A549 (cell line): ENCODE measurements at regions not wholly inside any gene's neighbourhood (a gene's known extent, or its start where the extent isn't known, plus 50 kb on each side); places are given as distances from the start of the nearest gene placed in this dataset.

Experiments used
- EHMT2 ChIP-seq: fragments of 200-600 bp; sonication (generic); IDR thresholded peaks from 2 replicates; pipeline ENCODE4 v1.6.1; 2016; ENCODE audit warnings: antibody characterized with exemption, low read depth, mild to moderate bottlenecking, moderate library complexity
- POLR2A ChIP-seq: IDR thresholded peaks from 2 replicates; pipeline ENCODE4 v1.6.1; 2012; ENCODE audit warnings: mild to moderate bottlenecking, low read length
- TF ChIP-seq, protein P1 (sequence below): fragments of >200 bp; sonication (Bioruptor Twin); formaldehyde crosslinking; IDR thresholded peaks from 3 replicates; pipeline ENCODE4 v1.5.1; 2016
- TF ChIP-seq, protein P2 (sequence below): fragments of 450-650 bp; IDR thresholded peaks from 2 replicates; pipeline ENCODE4 v1.6.1; 2014; ENCODE audit warnings: antibody characterized with exemption

DNA sequence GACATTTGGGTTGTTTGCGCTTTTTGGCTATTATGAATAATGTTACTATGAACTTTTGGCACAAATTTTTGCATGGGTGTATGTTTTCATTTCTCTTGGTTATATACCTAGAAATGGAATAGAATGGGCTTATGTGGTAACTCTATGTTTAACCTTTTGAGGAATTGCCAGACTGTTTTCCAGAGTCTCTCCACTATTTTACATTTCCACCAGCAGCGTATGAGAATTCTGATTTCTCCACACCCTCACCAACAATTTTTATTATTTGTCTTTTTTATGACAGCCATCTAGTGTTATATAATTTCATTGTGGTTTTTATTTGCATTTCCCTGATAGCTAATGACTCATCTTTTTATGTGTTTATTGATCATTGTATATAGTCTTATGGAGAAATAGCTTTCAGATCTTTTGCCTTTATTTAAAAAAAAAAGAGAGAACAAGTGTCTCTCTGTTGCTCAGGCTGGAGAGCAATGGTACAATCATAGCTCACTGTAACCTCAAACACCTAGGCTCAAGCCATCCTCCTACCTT lies 247.2 kb downstream of the OPA1 start:
- no peak for TF ChIP-seq POLR2A
- TF ChIP-seq, protein P1, sequence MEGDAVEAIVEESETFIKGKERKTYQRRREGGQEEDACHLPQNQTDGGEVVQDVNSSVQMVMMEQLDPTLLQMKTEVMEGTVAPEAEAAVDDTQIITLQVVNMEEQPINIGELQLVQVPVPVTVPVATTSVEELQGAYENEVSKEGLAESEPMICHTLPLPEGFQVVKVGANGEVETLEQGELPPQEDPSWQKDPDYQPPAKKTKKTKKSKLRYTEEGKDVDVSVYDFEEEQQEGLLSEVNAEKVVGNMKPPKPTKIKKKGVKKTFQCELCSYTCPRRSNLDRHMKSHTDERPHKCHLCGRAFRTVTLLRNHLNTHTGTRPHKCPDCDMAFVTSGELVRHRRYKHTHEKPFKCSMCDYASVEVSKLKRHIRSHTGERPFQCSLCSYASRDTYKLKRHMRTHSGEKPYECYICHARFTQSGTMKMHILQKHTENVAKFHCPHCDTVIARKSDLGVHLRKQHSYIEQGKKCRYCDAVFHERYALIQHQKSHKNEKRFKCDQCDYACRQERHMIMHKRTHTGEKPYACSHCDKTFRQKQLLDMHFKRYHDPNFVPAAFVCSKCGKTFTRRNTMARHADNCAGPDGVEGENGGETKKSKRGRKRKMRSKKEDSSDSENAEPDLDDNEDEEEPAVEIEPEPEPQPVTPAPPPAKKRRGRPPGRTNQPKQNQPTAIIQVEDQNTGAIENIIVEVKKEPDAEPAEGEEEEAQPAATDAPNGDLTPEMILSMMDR: no peak
- TF ChIP-seq, protein P2, sequence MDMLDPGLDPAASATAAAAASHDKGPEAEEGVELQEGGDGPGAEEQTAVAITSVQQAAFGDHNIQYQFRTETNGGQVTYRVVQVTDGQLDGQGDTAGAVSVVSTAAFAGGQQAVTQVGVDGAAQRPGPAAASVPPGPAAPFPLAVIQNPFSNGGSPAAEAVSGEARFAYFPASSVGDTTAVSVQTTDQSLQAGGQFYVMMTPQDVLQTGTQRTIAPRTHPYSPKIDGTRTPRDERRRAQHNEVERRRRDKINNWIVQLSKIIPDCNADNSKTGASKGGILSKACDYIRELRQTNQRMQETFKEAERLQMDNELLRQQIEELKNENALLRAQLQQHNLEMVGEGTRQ: no peak
- TF ChIP-seq EHMT2: no peak
